Tibial artery (tissue), 4 donors: ENCODE measurements at regions not wholly inside any gene's neighbourhood (a gene's known extent, or its start where the extent isn't known, plus 50 kb on each side); places are given as distances from the start of the nearest gene placed in this dataset.

ENCODE experiments used
- DNase-seq, 2 donors: peaks; one replicate each; pipeline ENCODE4 v3.0.0-alpha.2; 2019
- H3K27ac ChIP-seq, 2 donors: fragments of 200-600 bp; sonication (generic) in 1 of 2; 1 replicate in 1 of 2; 2 replicates in 1 of 2; pipeline ENCODE4 v1.5.1; 2018 to 2019; ENCODE audit warnings: mild to moderate bottlenecking in 1 of 2
- H3K27me3 ChIP-seq, 2 donors: fragments of 200-600 bp; sonication (generic) in 1 of 2; one replicate each; pipeline versions ENCODE4 v1.5.1 to v1.6.0; 2016 to 2019
- H3K36me3 ChIP-seq, 3 donors: fragments of 200-600 bp; sonication (generic) in 2 of 3; one replicate each; pipeline ENCODE4 v1.5.1; 2016 to 2019; ENCODE audit warnings: mild to moderate bottlenecking in 2 of 3
- H3K4me1 ChIP-seq, 4 donors: fragments of 200-600 bp; sonication (generic) in 2 of 4; 1 replicate in 3 of 4; 2 replicates in 1 of 4; pipeline ENCODE4 v1.5.1; 2016 to 2019
- H3K4me3 ChIP-seq, 2 donors: fragments of 200-600 bp; sonication (generic) in 1 of 2; 1 replicate in 1 of 2; 2 replicates in 1 of 2; pipeline ENCODE4 v1.5.1; 2018 to 2019; ENCODE audit warnings: mild to moderate bottlenecking in 2 of 2
- H3K9me3 ChIP-seq, 3 donors: fragments of 200-600 bp; sonication (generic) in 1 of 3; one replicate each; pipeline ENCODE4 v1.5.1; 2016 to 2019
- intact Hi-C: fragments of 100-400 bp; cut with DNase I; formaldehyde crosslinking; loops from one replicate; pipeline ENCODE4 v1.15.0; 2023; ENCODE audit warnings: low total_unique reads
- TF ChIP-seq, protein P1 (sequence below), 2 experiments: fragments of 200-600 bp in 1 of 2; fragments of 450-650 bp in 1 of 2; IDR thresholded peaks; one replicate each; pipeline ENCODE4 v1.5.1; 2017 to 2019; ENCODE audit warnings: antibody characterized with exemption in 2 of 2, mild to moderate bottlenecking in 1 of 2, moderate library complexity in 1 of 2

- Histone ChIP-seq H3K27ac (no peak overlapping the region), H3K9me3 (no peaks in the 10 kb centered on the region), H3K36me3 (no peaks in the 10 kb centered on the region), H3K4me1 (no peaks in the 10 kb centered on the region), H3K4me3 (no peak overlapping the region), H3K27me3 (no peaks in the 10 kb centered on the region)
- DNase-seq: no peak
- TF ChIP-seq, protein P1, sequence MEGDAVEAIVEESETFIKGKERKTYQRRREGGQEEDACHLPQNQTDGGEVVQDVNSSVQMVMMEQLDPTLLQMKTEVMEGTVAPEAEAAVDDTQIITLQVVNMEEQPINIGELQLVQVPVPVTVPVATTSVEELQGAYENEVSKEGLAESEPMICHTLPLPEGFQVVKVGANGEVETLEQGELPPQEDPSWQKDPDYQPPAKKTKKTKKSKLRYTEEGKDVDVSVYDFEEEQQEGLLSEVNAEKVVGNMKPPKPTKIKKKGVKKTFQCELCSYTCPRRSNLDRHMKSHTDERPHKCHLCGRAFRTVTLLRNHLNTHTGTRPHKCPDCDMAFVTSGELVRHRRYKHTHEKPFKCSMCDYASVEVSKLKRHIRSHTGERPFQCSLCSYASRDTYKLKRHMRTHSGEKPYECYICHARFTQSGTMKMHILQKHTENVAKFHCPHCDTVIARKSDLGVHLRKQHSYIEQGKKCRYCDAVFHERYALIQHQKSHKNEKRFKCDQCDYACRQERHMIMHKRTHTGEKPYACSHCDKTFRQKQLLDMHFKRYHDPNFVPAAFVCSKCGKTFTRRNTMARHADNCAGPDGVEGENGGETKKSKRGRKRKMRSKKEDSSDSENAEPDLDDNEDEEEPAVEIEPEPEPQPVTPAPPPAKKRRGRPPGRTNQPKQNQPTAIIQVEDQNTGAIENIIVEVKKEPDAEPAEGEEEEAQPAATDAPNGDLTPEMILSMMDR (IDR thresholded peaks at IDR 0.05): no peak
- intact Hi-C loops: no loop called here
These were observed 1973.4 kb downstream of the SUCLG1 start for GRCh38 chr2:82485701-82486100.

GRCh38 chr2:82481207-82481606, 1977.9 kb downstream of the SUCLG1 start:
- H3K9me3 ChIP-seq: no peaks in the 10 kb centered on the region
- no peak overlapping the region for H3K4me3 ChIP-seq
- H3K4me1 ChIP-seq: no peaks in the 10 kb centered on the region
- TF ChIP-seq, protein P1 (IDR thresholded peaks at IDR 0.05): no peak
- H3K36me3 ChIP-seq: no peaks in the 10 kb centered on the region
- H3K27me3 ChIP-seq: no peaks in the 10 kb centered on the region
- no peak overlapping the region for H3K27ac ChIP-seq
- no peak for DNase-seq
- intact Hi-C loops: no loop called here

DNA sequence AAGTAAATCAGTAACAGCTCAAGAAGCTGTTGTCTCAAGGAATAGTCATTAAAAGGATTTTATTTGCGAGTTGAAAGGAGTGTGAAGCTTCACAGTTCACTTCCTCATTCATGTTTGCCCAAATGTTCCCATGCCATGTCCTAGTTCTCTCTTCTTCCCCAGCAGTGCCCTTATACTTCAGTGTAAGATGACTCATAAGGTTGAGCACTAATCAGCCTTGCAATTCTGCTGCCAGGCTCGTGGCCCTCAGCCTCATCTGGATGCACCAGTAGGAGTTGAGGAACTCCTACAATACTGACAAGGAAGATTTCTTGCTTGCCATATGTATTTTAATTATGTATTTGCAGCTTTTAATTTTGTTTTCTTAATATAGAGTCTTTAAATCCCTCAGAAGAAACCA, 1980.4 kb downstream of the SUCLG1 start:
- Histone ChIP-seq H3K9me3 (no peaks in the 10 kb centered on the region), H3K27me3 (no peaks in the 10 kb centered on the region), H3K36me3 (no peaks in the 10 kb centered on the region), H3K4me3 (no peak overlapping the region), H3K4me1 (no peaks in the 10 kb centered on the region), H3K27ac (no peak overlapping the region)
- DNase-seq: no peak
- intact Hi-C loops: no loop called here
- TF ChIP-seq, protein P1 (IDR thresholded peaks at IDR 0.05): no peak

DNA sequence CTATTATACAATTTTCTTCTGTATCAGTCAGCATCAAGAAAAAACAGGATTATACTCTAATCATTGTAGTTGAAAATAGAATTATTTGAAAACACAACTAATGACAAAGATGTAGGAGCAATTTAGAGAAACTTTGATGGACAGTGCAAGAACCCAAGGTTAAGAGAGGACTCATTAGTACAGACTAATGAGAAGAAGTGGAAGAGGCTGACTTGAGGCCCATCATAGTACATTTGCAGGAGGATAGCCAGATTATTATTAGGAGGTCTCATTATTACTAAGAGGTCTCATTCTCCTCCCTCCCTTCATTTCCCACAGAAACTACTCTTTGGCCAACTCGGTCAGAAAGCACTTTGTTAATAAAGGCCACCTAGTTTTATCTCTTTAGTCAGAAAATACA, 1983.0 kb downstream of the SUCLG1 start:
- Histone ChIP-seq H3K4me1 (no peaks in the 10 kb centered on the region), H3K27me3 (no peaks in the 10 kb centered on the region), H3K4me3 (no peak overlapping the region), H3K36me3 (no peaks in the 10 kb centered on the region), H3K27ac (no peak overlapping the region), H3K9me3 (no peaks in the 10 kb centered on the region)
- DNase-seq: no peak
- TF ChIP-seq, protein P1 (IDR thresholded peaks at IDR 0.05): no peak
- intact Hi-C loops: no loop called here

- Histone ChIP-seq H3K27me3 (no peaks in the 10 kb centered on the region), H3K4me3 (no peak overlapping the region), H3K4me1 (no peaks in the 10 kb centered on the region), H3K9me3 (no peaks in the 10 kb centered on the region), H3K36me3 (no peaks in the 10 kb centered on the region), H3K27ac (no peak overlapping the region)
- intact Hi-C loops: no loop called here
- no peak for DNase-seq
- TF ChIP-seq, protein P1 (IDR thresholded peaks at IDR 0.05): no peak
These were observed 2030.8 kb downstream of the SUCLG1 start for GRCh38 chr2:82428251-82428650.

DNA sequence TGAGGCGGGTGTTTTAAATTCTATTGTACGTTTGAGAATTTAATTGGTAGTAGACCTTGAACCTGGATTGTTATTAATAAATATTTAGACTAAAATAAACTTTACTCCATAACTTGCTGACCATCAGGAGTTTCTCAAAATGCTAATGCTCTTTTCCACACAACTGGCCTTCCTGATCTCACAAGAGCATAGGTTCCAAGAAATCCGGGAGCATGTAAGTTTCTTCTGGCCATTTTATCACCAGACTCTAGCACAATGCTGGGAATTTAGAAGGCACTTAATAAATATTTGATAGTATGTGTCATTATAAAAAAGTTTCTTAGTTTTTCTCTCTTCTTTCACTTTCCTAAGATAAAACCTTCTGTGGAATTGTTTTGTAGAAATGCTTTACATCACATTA, 2047.1 kb downstream of the SUCLG1 start:
- Histone ChIP-seq H3K36me3 (no peaks in the 10 kb centered on the region), H3K27me3 (no peaks in the 10 kb centered on the region), H3K4me3 (no peak overlapping the region), H3K27ac (no peak overlapping the region), H3K4me1 (no peaks in the 10 kb centered on the region), H3K9me3 (no peaks in the 10 kb centered on the region)
- no peak for DNase-seq
- intact Hi-C loops: no loop called here
- TF ChIP-seq, protein P1 (IDR thresholded peaks at IDR 0.05): no peak
